ENCODE measurements at regions not wholly inside any gene's neighbourhood (a gene's known extent, or its start where the extent isn't known, plus 50 kb on each side); places are given as distances from the start of the nearest gene placed in this dataset.

DNA sequence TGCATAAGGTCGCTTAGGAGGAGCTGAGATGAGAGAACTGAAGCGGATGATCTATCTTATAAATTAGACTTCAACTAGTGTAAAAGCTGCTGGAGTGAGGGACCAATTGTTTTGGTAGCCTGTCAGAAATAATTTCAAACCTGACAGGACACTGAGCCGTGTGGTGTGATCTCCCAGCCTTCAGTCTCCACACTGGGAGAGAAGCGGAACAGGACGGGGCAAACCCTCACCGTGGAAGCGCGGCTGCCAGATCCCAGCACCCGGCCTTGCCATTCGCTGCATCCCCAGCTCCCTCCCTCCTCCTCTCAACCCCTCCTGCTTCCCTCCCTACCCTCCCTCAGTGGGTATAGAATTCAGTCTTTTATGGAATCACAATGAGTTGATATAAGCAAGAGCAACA lies 900.1 kb upstream of the SLC35B3 start:
- Histone ChIP-seq H3K27me3 (replicated peaks; ENCODE audit: control insufficient read depth, insufficient read depth, low read length, poor library complexity, severe bottlenecking) (no peaks in the 10 kb centered on the region), H3K36me3 (ENCODE audit: control insufficient read depth, insufficient read depth, low read length) (no peaks in the 10 kb centered on the region)

DNA sequence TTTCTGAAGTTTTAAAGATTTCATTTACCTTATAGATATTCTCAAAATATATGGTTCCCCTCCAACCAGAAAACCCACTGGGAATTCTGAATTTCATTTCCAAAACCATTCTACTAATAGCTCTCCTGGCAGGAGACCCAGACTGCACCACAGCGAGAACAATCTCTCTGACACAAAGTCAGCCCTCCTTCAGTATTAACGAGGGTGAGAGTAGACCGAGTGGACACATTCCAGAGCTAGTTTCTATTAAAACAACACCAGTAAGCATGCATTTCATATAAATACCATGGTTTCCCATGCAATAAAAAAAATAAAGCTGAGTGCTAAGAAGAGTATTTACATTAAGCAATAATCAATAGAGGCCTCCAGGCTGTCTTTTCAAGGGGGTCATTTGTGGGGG lies 899.6 kb upstream of the SLC35B3 start:
- Histone ChIP-seq H3K4me1 (ENCODE audit: control insufficient read depth, insufficient read depth, low read length, poor library complexity, severe bottlenecking) (no peaks in the 10 kb centered on the region), H3K27ac (ENCODE audit: insufficient read depth, low read length, poor library complexity, severe bottlenecking) (no peak overlapping the region), H3K36me3 (ENCODE audit: control insufficient read depth, insufficient read depth, low read length) (no peaks in the 10 kb centered on the region), H3K9me3 (ENCODE audit: control insufficient read depth, low read length) (no peaks in the 10 kb centered on the region), H3K4me3 (ENCODE audit: insufficient read depth, low read depth, low read length, poor library complexity, severe bottlenecking) (no peak overlapping the region), H3K27me3 (replicated peaks; ENCODE audit: control insufficient read depth, insufficient read depth, low read length, poor library complexity, severe bottlenecking) (no peaks in the 10 kb centered on the region)
- no peak for DNase-seq

More for the DNA sequence above, 900.1 kb upstream of the SLC35B3 start:
- Histone ChIP-seq H3K4me3 (ENCODE audit: insufficient read depth, low read depth, low read length, poor library complexity, severe bottlenecking) (no peak overlapping the region), H3K27ac (ENCODE audit: insufficient read depth, low read length, poor library complexity, severe bottlenecking) (no peak overlapping the region), H3K4me1 (ENCODE audit: control insufficient read depth, insufficient read depth, low read length, poor library complexity, severe bottlenecking) (no peaks in the 10 kb centered on the region), H3K9me3 (ENCODE audit: control insufficient read depth, low read length) (no peaks in the 10 kb centered on the region)
- no peak for DNase-seq

GRCh38 chr6:9332241-9332780 lies 897.0 kb upstream of the SLC35B3 start:
- H3K4me1 ChIP-seq (ENCODE audit: control insufficient read depth, insufficient read depth, low read length, poor library complexity, severe bottlenecking) = no peaks in the 10 kb centered on the region
- H3K27me3 ChIP-seq (replicated peaks; ENCODE audit: control insufficient read depth, insufficient read depth, low read length, poor library complexity, severe bottlenecking) = no peaks in the 10 kb centered on the region
- no peaks in the 10 kb centered on the region for H3K36me3 ChIP-seq (ENCODE audit: control insufficient read depth, insufficient read depth, low read length)
- no peak overlapping the region for H3K4me3 ChIP-seq (ENCODE audit: insufficient read depth, low read depth, low read length, poor library complexity, severe bottlenecking)
- DNase-seq = no peak
- no peak overlapping the region for H3K27ac ChIP-seq (ENCODE audit: insufficient read depth, low read length, poor library complexity, severe bottlenecking)
- H3K9me3 ChIP-seq (ENCODE audit: control insufficient read depth, low read length) = no peaks in the 10 kb centered on the region

- H3K4me3 ChIP-seq (ENCODE audit: insufficient read depth, low read depth, low read length, poor library complexity, severe bottlenecking) = no peak overlapping the region
- H3K9me3 ChIP-seq (ENCODE audit: control insufficient read depth, low read length) = no peaks in the 10 kb centered on the region
- no peak overlapping the region for H3K27ac ChIP-seq (ENCODE audit: insufficient read depth, low read length, poor library complexity, severe bottlenecking)
- no peaks in the 10 kb centered on the region for H3K36me3 ChIP-seq (ENCODE audit: control insufficient read depth, insufficient read depth, low read length)
- DNase-seq = no peak
- no peaks in the 10 kb centered on the region for H3K27me3 ChIP-seq (replicated peaks; ENCODE audit: control insufficient read depth, insufficient read depth, low read length, poor library complexity, severe bottlenecking)
- no peaks in the 10 kb centered on the region for H3K4me1 ChIP-seq (ENCODE audit: control insufficient read depth, insufficient read depth, low read length, poor library complexity, severe bottlenecking)
These were observed 881.5 kb upstream of the SLC35B3 start for GRCh38 chr6:9316831-9317230.

- H3K27ac ChIP-seq (ENCODE audit: insufficient read depth, low read length, poor library complexity, severe bottlenecking) = no peak overlapping the region
- DNase-seq = no peak
- H3K9me3 ChIP-seq (ENCODE audit: control insufficient read depth, low read length) = no peaks in the 10 kb centered on the region
- H3K4me1 ChIP-seq (ENCODE audit: control insufficient read depth, insufficient read depth, low read length, poor library complexity, severe bottlenecking) = no peaks in the 10 kb centered on the region
- no peaks in the 10 kb centered on the region for H3K36me3 ChIP-seq (ENCODE audit: control insufficient read depth, insufficient read depth, low read length)
- H3K27me3 ChIP-seq (replicated peaks; ENCODE audit: control insufficient read depth, insufficient read depth, low read length, poor library complexity, severe bottlenecking) = no peaks in the 10 kb centered on the region
- H3K4me3 ChIP-seq (ENCODE audit: insufficient read depth, low read depth, low read length, poor library complexity, severe bottlenecking) = no peak overlapping the region
These were observed 880.8 kb upstream of the SLC35B3 start for GRCh38 chr6:9315966-9316650.

GRCh38 chr6:9308284-9308683 lies 872.9 kb upstream of the SLC35B3 start:
- no peaks in the 10 kb centered on the region for H3K4me1 ChIP-seq (ENCODE audit: control insufficient read depth, insufficient read depth, low read length, poor library complexity, severe bottlenecking)
- H3K4me3 ChIP-seq (ENCODE audit: insufficient read depth, low read depth, low read length, poor library complexity, severe bottlenecking) = no peak overlapping the region
- no peaks in the 10 kb centered on the region for H3K9me3 ChIP-seq (ENCODE audit: control insufficient read depth, low read length)
- no peak overlapping the region for H3K27ac ChIP-seq (ENCODE audit: insufficient read depth, low read length, poor library complexity, severe bottlenecking)
- H3K36me3 ChIP-seq (ENCODE audit: control insufficient read depth, insufficient read depth, low read length) = no peaks in the 10 kb centered on the region
- H3K27me3 ChIP-seq (replicated peaks; ENCODE audit: control insufficient read depth, insufficient read depth, low read length, poor library complexity, severe bottlenecking) = no peaks in the 10 kb centered on the region
- no peak for DNase-seq

DNA sequence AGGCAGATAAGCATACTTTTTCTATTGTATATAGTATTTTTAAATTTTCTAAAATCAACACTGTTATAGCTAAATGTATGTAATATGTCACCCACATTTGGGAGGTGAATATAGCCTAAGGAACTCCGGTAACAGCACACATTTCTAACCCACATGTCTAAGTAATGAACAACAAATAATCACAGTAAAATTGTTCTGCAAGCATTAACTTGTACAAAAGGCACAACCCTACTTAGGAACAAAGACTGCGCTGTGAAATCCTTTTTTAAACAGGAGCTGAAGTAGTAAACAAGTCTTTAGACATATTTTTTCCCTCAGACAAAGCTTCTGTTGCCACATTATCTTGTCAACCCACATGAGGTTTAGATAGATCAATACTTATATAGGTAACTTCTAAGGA lies 872.4 kb upstream of the SLC35B3 start:
- no peak for DNase-seq
- no peak overlapping the region for H3K4me3 ChIP-seq (ENCODE audit: insufficient read depth, low read depth, low read length, poor library complexity, severe bottlenecking)
- no peaks in the 10 kb centered on the region for H3K27me3 ChIP-seq (replicated peaks; ENCODE audit: control insufficient read depth, insufficient read depth, low read length, poor library complexity, severe bottlenecking)
- H3K36me3 ChIP-seq (ENCODE audit: control insufficient read depth, insufficient read depth, low read length) = no peaks in the 10 kb centered on the region
- H3K27ac ChIP-seq (ENCODE audit: insufficient read depth, low read length, poor library complexity, severe bottlenecking) = no peak overlapping the region
- H3K9me3 ChIP-seq (ENCODE audit: control insufficient read depth, low read length) = no peaks in the 10 kb centered on the region
- H3K4me1 ChIP-seq (ENCODE audit: control insufficient read depth, insufficient read depth, low read length, poor library complexity, severe bottlenecking) = no peaks in the 10 kb centered on the region

DNA sequence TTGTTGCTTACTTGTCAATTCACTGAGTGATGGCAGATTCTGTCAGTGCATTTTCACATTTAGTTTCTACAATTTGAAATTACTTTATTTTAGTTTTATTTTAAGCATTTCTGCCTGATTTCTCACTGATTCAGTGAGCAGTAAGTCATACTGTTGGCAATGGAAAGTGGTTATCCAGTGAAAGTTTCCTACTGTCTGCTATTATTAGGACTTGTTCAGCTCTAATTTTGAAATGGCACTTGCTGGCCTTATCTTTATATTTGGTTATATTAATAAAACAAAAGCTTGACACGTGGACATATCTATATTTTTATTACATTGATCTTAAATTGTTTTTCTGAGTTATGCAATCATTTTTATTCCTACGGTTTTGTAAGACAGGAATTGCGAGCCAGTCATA lies 871.8 kb upstream of the SLC35B3 start:
- Histone ChIP-seq H3K36me3 (ENCODE audit: control insufficient read depth, insufficient read depth, low read length) (no peaks in the 10 kb centered on the region), H3K27ac (ENCODE audit: insufficient read depth, low read length, poor library complexity, severe bottlenecking) (no peak overlapping the region), H3K9me3 (ENCODE audit: control insufficient read depth, low read length) (no peaks in the 10 kb centered on the region), H3K4me3 (ENCODE audit: insufficient read depth, low read depth, low read length, poor library complexity, severe bottlenecking) (no peak overlapping the region), H3K4me1 (ENCODE audit: control insufficient read depth, insufficient read depth, low read length, poor library complexity, severe bottlenecking) (no peaks in the 10 kb centered on the region), H3K27me3 (replicated peaks; ENCODE audit: control insufficient read depth, insufficient read depth, low read length, poor library complexity, severe bottlenecking) (no peaks in the 10 kb centered on the region)
- DNase-seq = no peak

DNA sequence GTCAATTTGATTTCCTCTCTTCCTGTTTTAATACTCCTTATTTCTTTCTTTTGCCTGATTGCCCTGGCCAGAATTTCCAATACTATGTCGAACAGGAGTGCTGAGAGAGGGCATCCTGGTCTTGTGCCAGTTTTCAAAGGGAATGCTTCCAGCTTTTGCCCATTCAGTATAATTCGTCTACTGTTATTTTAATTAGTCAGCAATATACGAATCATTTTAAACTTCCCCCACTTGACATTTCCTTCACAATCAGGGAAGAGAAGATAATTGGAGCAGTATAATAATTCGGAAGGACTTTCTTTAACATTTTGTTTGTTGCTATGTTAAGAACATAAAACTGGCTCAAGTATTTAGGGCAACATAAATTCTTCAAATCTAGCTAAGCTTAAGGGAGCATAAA lies 860.3 kb upstream of the SLC35B3 start:
- DNase-seq = no peak
- Histone ChIP-seq H3K4me3 (ENCODE audit: insufficient read depth, low read depth, low read length, poor library complexity, severe bottlenecking) (no peak overlapping the region), H3K27me3 (replicated peaks; ENCODE audit: control insufficient read depth, insufficient read depth, low read length, poor library complexity, severe bottlenecking) (no peaks in the 10 kb centered on the region), H3K36me3 (ENCODE audit: control insufficient read depth, insufficient read depth, low read length) (no peaks in the 10 kb centered on the region), H3K27ac (ENCODE audit: insufficient read depth, low read length, poor library complexity, severe bottlenecking) (no peak overlapping the region), H3K9me3 (ENCODE audit: control insufficient read depth, low read length) (no peaks in the 10 kb centered on the region), H3K4me1 (ENCODE audit: control insufficient read depth, insufficient read depth, low read length, poor library complexity, severe bottlenecking) (no peaks in the 10 kb centered on the region)

- Histone ChIP-seq H3K36me3 (ENCODE audit: control insufficient read depth, insufficient read depth, low read length) (no peaks in the 10 kb centered on the region), H3K4me1 (ENCODE audit: control insufficient read depth, insufficient read depth, low read length, poor library complexity, severe bottlenecking) (no peaks in the 10 kb centered on the region), H3K9me3 (ENCODE audit: control insufficient read depth, low read length) (no peaks in the 10 kb centered on the region), H3K27me3 (replicated peaks; ENCODE audit: control insufficient read depth, insufficient read depth, low read length, poor library complexity, severe bottlenecking) (no peaks in the 10 kb centered on the region), H3K4me3 (ENCODE audit: insufficient read depth, low read depth, low read length, poor library complexity, severe bottlenecking) (no peak overlapping the region), H3K27ac (ENCODE audit: insufficient read depth, low read length, poor library complexity, severe bottlenecking) (no peak overlapping the region)
- DNase-seq = no peak
These were observed 857.6 kb upstream of the SLC35B3 start for GRCh38 chr6:9292975-9293374.
